Lower leg skin (tissue), 4 donors: ENCODE measurements at regions not wholly inside any gene's neighbourhood (a gene's known extent, or its start where the extent isn't known, plus 50 kb on each side); places are given as distances from the start of the nearest gene placed in this dataset.

Experiments
- DNase-seq, 2 donors: peaks; one replicate each; pipeline ENCODE4 v3.0.0-alpha.2; 2019; ENCODE audit warnings: low spot score in 2 of 2
- H3K4me3 ChIP-seq: fragments of 200-600 bp; sonication (generic); 2 replicates; pipeline ENCODE4 v1.5.1; 2017; ENCODE audit warnings: mild to moderate bottlenecking, low read depth; ENCODE audit not compliant: poor library complexity, severe bottlenecking
- POLR2A ChIP-seq, 2 donors: fragments of 450-650 bp; IDR thresholded peaks; one replicate each; pipeline ENCODE4 v1.6.1; 2016 to 2017; ENCODE audit warnings: antibody characterized with exemption in 2 of 2, mild to moderate bottlenecking in 1 of 2, moderate library complexity in 1 of 2
- WGBS, 2 donors: methylation state at CpG; one replicate each; pipeline ENCODE4 v1.1.5; 2018; 5-methylcytosine and 5-hydroxymethylcytosine counted together
- intact Hi-C: fragments of 100-400 bp; cut with DNase I; formaldehyde crosslinking; loops from one replicate; pipeline ENCODE4 v1.15.0; 2023; ENCODE audit warnings: low total_unique reads
- TF ChIP-seq, protein P1 (sequence below), 3 donors: fragments of 450-650 bp; IDR thresholded peaks; one replicate each; pipeline ENCODE4 v1.5.1; 2016; ENCODE audit warnings: antibody characterized with exemption in 3 of 3, mild to moderate bottlenecking in 3 of 3, moderate library complexity in 2 of 3

DNA sequence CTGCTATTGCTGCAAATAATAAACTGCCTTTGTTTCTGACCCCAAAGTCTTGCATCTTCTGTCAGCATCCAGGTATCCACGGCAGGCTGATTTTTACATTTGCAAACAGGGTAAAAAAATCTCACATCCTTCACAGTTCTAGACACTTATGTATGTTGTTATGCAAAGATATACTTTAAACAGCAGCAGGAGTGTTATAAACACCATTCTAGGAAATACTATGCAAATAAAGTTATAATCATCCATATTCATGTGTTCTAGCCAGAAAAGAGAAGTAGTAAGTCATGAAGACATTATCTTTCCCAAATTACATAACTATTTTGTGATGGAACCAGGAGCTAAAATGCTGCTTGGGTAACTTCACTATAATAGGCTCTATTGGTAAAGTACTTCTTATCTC, 534.2 kb downstream of the LTN1 start:
- no peak for TF ChIP-seq POLR2A (IDR thresholded peaks at IDR 0.05)
- TF ChIP-seq, protein P1, sequence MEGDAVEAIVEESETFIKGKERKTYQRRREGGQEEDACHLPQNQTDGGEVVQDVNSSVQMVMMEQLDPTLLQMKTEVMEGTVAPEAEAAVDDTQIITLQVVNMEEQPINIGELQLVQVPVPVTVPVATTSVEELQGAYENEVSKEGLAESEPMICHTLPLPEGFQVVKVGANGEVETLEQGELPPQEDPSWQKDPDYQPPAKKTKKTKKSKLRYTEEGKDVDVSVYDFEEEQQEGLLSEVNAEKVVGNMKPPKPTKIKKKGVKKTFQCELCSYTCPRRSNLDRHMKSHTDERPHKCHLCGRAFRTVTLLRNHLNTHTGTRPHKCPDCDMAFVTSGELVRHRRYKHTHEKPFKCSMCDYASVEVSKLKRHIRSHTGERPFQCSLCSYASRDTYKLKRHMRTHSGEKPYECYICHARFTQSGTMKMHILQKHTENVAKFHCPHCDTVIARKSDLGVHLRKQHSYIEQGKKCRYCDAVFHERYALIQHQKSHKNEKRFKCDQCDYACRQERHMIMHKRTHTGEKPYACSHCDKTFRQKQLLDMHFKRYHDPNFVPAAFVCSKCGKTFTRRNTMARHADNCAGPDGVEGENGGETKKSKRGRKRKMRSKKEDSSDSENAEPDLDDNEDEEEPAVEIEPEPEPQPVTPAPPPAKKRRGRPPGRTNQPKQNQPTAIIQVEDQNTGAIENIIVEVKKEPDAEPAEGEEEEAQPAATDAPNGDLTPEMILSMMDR (IDR thresholded peaks at IDR 0.05) = no peak
- 91 to 97% methylated on average over 1 of the region's 1 CpG for WGBS, 2 donors
- intact Hi-C loops = no loop called here
- H3K4me3 ChIP-seq = no peak overlapping the region
- no peak for DNase-seq

DNA sequence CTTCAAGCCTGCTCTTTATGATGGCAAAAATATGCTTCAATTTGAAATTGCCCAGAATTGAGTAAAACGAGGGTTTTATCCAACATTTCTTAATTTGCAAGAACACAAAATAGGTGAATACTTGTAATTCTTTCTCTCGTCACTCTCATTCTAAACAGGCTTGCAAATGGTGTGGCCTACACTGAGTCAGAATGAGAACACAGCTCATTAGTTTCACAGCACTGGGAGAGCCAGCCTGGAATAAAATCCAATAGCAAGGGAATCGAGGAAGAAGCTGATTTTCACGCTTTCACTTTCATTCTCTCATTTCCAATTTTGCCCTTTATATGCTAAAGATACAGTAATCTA, 537.5 kb downstream of the LTN1 start:
- intact Hi-C loops = no loop called here
- 49 to 64% methylated on average over 4 of the region's 4 CpGs for WGBS, 2 donors
- TF ChIP-seq POLR2A (IDR thresholded peaks at IDR 0.05) = no peak
- TF ChIP-seq, protein P1 (IDR thresholded peaks at IDR 0.05) = no peak
- no peak overlapping the region for H3K4me3 ChIP-seq
- DNase-seq = no peak

DNA sequence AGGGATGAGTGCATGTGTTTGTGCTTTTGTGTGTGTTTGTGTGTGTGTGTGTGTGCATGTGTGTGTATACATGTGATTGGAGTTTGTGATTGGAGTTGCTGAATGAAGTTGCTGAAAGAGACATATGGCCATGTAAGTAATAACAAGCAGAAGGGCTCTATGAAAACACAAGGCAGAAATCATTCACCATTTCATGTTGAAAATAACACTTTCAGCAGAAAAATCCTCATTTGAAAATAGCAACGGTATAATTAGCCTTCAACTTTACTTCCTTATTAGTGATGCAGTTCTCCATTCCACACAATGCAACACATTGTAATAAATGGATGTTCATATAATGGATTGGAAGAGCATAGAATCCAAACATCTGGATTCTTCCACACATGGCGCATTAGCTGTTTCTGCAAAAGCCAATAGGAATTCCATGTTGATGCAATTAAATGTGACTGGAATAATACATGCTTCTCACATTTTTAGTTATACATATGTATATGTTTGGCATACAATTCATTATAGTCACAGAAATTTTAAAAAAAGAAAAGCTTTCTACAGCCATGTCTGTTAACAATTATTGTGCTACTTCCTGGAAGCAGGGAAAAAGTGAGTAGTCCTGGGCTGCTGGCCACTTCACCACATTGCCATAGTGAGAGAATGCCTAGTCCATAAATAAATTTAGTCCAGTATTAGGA, 538.0 kb downstream of the LTN1 start:
- intact Hi-C loops = no loop called here
- no peak overlapping the region for H3K4me3 ChIP-seq
- TF ChIP-seq, protein P1 (IDR thresholded peaks at IDR 0.05) = no peak
- no peak for TF ChIP-seq POLR2A (IDR thresholded peaks at IDR 0.05)
- 68 to 76% methylated on average over 2 of the region's 2 CpGs for WGBS, 2 donors
- DNase-seq = no peak

DNA sequence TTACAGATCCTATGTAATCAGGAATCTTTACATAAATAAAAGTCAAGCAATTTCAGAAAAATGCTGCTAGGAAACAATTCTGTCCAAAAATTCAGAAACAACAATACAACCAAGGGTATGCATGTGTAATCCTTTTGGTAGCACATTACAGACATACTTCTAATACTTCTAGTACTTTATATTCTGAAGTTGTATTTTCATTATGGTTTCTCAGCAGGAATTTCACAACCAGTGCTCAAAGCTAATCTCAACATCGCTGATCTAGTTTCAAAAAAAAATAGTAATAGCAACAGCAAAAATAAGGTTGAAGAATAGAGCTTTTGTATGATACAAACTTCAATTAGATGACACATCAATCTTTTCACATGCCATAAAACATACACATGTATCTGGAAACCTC, 545.2 kb downstream of the LTN1 start:
- intact Hi-C loops = no loop called here
- 80 to 82% methylated on average over 1 of the region's 1 CpG for WGBS, 2 donors
- TF ChIP-seq, protein P1 (IDR thresholded peaks at IDR 0.05) = no peak
- no peak for TF ChIP-seq POLR2A (IDR thresholded peaks at IDR 0.05)
- DNase-seq = no peak
- no peak overlapping the region for H3K4me3 ChIP-seq

DNA sequence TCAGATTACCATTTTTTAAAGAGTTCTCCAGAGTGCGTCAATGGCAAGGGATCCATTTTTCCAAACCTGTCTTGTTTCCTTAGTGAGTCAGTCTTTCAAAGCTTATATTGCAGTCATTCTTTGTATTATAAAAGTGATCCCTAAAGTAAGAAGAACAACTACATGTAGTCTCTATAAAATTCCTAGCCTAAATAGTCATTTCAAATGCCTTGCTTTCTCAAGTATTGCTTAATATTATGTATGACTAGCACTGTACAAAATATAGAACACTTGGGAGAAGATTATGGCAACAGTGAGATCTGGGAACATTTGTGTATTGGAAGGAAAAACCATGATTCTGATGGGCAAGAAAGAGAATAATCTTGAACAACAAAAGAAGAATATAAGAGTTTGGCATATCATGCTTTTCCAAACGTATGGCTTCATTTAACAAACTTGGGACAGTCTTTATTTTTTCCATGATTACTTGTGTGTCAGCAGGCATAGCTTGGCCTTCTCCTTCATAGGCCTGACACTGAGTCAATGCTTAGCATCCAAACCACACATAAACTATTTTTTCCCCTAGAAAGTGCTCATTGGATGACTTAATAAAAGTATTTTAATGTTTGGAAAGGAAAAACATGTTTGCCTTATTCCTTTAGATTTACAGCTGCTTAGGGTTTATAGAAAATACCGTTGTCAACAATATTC, 547.4 kb downstream of the LTN1 start:
- 81 to 82% methylated on average over 3 of the region's 3 CpGs for WGBS, 2 donors
- intact Hi-C loops = no loop called here
- no peak for TF ChIP-seq POLR2A (IDR thresholded peaks at IDR 0.05)
- TF ChIP-seq, protein P1 (IDR thresholded peaks at IDR 0.05) = no peak

DNA sequence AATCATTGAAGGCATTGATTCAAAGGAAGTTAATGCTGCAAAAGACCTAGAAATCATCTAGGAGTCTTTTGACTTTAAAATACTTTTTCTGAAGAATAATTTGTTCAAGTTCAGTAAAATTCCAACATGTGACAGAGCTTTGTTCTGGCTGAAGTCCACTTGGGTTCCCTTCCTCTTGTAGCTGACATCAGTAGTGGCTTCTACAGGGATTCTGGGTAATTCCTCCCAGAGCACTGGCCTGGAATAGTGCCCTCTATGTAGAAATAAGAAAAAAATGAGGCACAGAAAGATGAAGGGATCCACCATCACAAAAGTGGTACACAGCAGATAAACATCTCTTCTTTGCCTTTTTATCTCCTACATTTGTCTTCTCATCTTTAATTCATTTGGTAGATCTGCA, 548.1 kb downstream of the LTN1 start:
- no peak for TF ChIP-seq POLR2A (IDR thresholded peaks at IDR 0.05)
- TF ChIP-seq, protein P1 (IDR thresholded peaks at IDR 0.05) = no peak
- no peak overlapping the region for H3K4me3 ChIP-seq
- intact Hi-C loops = no loop called here
- DNase-seq = no peak

More for the DNA sequence above, 547.4 kb downstream of the LTN1 start:
- H3K4me3 ChIP-seq = no peak overlapping the region
- no peak for DNase-seq
